ENCODE measurements at regions not wholly inside any gene's neighbourhood (a gene's known extent, or its start where the extent isn't known, plus 50 kb on each side); places are given as distances from the start of the nearest gene placed in this dataset.
"Not testable (repeated sequence)": the region's sequence is repeated elsewhere in the genome, so short reads cannot be mapped to it uniquely, and the experiment has no call there.

DNA sequence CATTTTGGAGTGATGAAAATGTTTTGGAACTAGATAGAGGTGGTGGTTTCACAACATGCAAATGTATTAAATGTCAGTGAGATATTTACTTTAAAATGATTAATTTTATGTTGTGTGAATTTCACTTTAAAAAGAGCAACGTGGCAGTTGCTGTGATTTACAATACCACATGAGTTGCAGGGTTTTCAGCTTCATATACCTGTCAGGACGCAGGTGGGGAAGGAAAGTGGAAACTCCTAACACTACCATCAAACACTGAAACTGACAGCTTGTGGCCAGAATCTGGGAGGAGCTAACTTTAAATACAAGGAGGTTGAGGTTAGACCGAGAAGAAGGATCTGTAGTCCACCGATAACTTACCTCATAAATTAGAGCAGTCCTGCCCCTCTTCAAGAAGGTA, 168.9 kb upstream of the TMEM72 start:
- DNase-seq (ENCODE audit: low spot score) = no peak

DNA sequence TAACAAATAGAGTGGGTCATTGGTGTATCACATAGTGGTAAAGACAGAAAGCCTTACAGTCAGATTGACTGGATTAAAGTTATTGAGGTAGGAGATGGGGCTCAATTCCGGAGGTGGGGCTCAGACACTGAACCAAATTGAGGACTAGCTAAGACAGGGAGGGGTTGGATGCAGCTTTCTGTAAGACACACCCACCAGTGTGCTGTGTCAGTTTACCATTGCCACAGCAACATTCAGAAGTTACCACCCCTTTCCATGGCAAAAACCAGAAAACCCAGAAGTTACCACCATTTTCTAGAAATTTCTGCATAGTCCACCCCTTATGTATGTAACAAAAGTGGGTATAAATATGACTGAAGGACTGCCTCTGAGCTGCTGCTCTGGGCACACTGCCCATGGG, 167.6 kb upstream of the TMEM72 start:
- no peak for DNase-seq (ENCODE audit: low spot score)

DNA sequence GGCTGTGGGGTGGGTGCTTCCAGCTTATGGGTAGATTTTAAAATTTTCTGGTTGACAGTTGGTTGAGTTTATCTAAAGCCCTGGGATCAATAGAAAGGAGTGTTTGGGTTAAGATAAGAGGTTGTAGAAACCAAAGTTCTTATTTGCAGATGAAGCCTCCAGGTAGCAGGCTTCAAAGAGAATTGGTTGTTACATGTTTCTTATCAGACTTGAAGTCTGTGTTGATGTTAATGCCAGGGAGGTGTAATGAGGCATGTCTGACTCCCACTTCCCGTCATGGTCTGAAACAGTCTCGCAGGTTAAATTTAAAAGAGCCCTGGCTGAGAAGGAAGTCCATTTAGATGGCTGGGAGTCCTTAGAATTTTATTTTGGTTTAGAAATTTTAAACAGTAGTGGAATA, 165.2 kb upstream of the TMEM72 start:
- DNase-seq (ENCODE audit: low spot score) = no peak

DNA sequence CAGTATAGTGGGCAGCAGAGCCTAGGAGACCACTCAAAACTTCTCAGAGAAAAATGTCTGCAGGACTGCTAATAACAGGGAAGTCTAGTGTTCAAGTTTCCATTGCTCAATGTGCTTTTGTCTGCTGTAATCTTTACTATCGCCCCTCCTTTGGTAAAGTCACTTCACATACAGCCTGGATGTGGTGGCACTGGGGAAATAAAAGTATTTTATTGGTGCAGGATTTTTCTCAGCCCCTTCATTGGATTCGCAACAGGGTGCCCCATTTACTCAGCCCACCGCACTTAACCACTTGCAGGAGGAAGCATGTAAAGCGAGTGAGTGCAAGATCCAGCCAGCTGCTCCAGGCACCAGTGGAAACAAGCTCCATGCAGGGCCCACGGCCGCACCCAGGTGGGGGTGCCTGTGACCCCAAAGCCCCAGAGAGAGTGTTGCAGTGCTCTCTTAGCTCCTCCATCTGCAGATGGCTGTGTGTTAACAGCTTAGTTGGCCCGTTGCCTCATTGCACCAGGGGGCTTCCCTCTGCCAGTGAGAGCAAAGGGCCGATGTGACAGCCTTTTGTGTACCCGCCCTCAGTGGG, 163.5 kb upstream of the TMEM72 start:
- DNase-seq (ENCODE audit: low spot score) = no peak

DNA sequence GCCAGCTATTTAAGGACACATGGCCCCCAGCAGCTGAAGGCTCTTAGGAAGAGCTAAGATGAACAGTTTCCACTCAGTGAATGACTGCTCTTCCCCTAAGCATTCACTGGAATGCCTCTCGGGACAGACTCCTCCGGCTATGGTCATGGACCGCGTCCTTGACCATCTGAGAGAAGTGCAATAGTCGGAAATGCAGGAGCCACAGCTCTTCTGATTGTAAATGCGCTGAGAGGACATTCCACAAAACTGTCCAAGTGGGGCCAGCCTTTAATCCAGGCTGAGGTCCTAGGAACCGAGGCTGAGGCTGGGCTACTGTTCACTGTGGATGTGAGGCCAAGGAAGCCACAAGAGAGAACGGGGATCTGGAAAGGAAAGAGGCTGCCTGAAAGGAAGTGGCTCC, 162.0 kb upstream of the TMEM72 start:
- no peak for DNase-seq (ENCODE audit: low spot score)

DNA sequence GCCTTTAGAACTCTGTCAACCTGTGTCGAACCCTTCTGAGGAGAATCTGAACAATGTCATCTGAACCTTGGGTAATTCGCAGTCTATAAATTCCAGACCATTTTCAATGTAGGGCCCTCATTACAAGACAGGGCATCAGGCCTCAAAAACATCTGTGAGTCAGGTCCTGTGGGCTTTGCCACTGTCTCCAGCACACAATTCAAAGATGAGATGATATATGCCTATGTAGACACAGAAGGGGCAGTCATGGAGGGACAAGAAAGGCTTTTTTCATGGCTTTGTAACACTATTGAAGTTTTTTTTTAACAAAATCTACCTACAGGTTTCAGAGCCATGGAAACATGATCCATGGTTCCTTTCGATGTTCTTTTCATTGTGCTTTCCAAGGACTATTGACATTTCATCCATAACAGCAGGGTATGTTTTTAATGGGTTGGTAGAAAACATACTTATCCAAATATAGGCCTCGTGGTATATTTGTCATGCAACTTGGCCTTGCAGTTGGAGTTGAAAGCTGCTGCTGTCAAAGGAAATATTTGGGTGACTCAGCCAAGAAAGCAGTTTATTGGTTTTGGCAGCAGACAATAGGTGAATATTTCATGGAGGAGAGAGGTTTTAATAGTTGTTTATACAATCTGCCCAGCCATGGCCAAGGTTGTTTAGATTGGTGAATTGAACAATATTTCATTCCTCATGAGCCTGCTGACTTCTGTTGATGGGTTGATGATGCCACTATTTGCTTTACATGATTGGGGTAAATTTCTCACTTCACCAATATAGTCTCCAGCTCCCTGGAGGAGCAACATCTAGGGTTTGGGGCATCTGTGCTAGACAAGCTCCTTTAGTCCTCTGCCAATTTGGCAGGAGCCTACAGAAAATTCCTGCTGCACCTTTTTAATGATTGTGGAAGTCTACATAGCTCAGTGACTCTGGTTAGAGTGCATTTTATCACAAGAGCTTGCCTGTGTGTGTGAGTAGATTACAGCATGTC, 158.4 kb upstream of the TMEM72 start:
- peak; percentile 94 for DNase-seq (ENCODE audit: low spot score)

DNA sequence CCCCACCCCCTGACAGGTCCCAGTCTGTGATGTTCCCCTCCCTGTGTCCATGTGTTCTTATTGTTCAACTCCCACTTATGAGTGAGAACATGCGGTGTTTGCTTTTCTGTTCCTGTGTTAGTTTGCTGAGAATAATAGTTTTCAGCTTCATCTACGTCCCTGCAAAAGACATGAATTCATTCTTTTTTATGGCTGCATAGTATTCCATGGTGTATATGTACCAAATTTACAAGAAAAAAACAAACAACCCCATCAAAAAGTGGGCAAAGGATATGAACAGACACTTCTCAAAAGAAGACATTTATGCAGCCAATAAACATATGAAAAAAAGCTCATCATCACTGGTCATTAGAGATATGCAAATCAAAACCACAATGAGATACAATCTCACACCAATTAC, 156.8 kb upstream of the TMEM72 start:
- DNase-seq (ENCODE audit: low spot score) = not testable (repeated sequence)

DNA sequence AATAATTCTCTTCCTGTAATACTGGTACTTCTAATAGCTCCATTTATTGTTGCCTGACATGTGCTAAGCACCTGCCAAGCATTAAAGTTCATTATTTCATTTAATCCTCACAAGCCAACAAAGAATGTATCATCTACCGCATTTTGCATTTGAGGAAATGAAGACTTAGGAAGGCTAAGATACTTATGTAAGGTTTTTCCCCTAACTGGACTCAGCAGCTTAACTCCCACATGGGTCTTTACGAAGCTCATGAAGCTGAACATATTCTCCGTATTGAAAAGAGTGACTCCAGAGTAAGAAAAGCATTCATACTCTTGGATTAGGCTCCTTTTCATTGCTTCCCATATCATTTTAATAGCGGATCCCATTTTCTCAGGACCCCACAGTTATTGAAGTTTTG, 155.7 kb upstream of the TMEM72 start:
- DNase-seq (ENCODE audit: low spot score) = no peak

DNA sequence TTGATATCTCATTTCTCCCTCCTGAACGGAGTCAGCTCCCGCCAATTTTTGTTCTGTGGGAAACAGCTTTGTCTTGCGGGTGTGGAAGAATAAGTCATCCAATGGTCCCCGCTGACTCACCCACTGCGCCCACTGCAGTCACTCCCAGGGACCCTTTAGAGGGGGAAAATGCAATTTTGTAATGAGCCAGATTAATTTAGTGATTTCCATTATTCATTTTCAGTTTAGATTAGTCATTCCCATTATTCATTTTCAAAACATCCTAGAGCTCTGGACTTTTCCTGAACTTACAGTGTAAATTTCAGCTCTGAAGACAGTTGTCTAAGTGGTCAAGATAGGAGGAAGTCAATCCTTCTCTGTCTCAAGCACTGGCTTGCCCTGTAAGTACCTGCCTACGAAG, 154.9 kb upstream of the TMEM72 start:
- DNase-seq (ENCODE audit: low spot score) = no peak

DNA sequence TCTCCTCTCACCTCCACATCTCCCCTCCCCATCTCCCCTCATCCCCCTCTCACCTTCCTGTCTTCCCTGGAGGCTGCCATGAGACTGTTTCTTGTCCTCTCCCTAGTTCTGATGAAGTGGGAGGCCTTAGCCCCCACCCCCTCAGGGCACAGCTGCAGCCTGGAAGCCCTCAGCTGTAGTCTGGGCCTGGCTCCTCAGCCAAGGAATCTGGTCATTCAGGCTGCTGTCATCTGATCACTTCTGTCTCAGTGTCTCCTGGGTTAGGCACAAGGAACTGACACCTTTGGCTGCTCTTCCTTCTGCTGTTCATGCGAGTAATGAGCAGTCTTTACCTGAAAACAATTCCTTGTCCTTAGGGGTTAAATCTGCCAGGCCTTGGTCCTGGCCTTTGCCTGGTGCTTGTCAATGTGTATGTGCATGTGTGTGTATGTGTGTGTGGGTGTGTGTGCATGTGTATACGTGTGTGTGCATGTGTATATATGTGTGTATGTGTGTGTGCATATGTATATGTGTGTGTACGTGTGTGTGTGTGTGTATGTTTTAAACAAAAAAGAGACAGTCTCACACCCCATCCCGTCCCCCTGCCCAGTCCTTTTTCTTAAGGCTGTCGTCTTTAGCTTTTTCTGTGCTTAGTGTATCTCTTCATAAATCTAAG, 153.5 kb upstream of the TMEM72 start:
- no peak for DNase-seq (ENCODE audit: low spot score)

DNA sequence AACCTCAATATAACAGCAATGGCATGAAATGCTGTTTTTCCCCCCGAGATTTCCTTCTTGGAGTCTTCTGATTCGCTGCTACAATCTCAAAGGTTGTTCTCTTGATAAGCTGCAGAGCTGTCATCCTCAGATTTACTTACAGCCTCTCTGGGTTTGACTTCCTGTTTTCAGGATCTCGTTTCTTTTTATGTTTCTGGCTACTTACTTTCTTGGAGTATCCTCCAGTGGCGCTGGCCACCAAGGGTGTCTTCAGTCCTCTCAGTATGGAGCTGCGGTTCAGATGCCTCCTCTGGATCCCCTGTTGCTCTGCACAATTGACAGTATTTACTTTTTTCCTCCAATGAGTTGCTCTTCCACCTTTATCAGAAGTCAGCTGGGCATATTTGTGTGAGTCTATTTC, 152.0 kb upstream of the TMEM72 start:
- DNase-seq (ENCODE audit: low spot score) = no peak

DNA sequence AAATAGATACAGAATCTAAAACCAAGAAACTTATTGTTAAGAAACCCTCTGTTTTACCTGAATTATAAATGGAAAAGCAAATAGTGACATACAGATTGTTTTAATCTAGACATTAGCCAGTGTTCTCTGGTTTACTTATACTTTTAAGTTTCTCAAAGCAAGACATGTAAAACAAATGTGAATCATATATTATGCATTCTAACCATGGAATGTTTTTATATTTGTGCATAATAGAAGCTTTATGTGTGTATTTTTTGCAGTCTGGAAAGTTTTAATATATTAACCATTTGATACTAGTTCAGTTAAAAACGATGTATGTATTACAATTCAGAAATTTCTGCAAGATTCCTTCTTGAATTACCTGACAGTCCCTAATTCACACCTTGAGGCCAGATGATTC, 150.6 kb upstream of the TMEM72 start:
- no peak for DNase-seq (ENCODE audit: low spot score)

DNA sequence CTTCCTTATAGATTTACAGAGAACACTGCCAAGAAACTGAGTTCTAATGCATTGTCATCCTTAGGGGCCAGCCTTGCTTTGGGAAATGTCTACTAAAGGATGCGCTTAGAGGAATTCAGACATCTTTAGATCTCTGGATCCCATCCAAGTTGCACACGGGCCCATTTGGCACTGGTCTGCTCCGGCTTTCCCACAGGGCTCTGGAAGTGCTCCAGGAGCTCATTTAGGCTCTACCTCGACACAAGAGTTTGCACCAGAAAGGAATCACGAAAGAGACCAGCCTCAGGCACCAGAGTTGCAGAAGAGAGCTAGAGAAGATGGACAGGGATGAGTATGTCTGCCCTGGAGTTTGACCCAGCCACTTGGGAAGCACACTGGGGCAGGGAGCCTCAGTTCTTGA, 150.1 kb upstream of the TMEM72 start:
- DNase-seq (ENCODE audit: low spot score) = peak; percentile 16

DNA sequence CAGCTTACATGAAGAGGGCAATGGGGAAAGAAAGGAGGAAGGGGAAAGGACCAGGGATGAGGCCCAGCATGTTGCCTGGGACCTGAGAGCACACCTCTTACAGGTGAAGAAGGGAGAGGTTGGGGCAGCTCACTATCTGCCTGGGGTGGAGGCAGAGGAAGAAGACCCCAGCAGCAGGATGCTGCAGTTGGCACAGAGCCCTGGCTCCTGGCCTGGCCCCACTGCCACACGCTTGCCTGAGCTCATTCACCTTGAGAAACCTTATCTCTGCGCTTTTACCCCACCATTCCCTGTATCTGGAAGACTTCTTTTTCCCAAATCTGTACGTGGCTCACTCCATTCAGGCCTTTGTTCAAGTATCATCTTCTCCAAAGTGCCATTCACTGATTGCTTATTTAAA, 147.8 kb upstream of the TMEM72 start:
- no peak for DNase-seq (ENCODE audit: low spot score)

DNA sequence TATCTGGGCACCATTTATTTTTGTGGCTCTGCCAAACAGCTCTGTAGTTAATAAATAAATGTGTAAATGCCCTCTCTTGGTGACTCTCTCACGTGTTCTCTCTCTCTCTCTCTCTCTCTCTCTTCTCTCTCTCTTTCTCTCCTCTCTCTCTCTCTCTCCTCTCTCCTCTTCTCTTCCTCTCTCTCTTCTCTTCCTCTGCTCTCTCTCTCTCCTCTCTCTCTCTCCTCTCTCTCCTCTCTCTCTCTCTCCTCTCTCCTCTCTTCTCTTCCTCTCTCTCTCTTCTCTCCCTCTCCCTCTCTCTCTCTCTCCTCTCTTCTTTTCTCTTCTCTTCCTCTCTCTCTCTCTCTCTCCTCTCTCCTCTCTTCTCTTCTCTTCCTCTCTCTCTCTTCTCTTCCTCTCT, 145.8 kb upstream of the TMEM72 start:
- DNase-seq (ENCODE audit: low spot score) = no peak

DNA sequence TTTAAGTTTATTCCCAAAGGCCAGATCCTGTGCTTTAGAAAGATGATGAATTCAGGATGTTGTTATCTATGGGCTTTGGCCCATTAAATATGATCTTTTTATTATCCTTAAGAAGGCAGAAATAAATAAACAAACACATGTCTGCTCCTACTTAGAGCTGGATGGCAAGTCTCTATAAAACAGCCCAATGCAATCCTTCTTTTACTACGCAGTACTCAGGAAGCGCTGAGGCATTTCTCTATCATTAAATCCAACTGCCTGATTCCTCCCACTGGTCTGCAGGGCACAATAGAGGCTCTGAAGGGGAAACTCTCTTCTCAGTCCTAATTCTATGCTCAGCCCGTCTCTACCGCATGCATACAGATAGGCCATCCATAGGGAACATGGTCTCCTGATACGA, 144.5 kb upstream of the TMEM72 start:
- DNase-seq (ENCODE audit: low spot score) = no peak

DNA sequence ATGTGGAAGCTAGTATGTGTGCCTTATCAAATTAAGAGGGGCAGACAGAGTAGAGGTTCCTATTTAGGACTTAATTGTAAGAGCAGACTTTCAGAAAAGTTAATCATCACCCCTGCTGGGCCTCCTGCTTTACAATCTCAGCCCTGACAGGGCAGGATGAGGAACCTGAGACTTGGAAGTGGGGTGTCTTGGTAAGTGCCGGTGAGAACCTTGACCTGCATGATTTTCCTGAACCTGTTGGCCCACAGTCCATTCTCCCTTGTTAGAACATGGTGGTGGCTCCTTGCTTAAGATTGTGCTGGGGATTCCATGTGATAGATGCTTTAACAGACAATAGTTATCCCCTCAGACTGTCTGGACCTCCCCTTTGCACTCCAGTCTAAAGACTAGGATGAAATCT, 141.7 kb upstream of the TMEM72 start:
- DNase-seq (ENCODE audit: low spot score) = no peak

DNA sequence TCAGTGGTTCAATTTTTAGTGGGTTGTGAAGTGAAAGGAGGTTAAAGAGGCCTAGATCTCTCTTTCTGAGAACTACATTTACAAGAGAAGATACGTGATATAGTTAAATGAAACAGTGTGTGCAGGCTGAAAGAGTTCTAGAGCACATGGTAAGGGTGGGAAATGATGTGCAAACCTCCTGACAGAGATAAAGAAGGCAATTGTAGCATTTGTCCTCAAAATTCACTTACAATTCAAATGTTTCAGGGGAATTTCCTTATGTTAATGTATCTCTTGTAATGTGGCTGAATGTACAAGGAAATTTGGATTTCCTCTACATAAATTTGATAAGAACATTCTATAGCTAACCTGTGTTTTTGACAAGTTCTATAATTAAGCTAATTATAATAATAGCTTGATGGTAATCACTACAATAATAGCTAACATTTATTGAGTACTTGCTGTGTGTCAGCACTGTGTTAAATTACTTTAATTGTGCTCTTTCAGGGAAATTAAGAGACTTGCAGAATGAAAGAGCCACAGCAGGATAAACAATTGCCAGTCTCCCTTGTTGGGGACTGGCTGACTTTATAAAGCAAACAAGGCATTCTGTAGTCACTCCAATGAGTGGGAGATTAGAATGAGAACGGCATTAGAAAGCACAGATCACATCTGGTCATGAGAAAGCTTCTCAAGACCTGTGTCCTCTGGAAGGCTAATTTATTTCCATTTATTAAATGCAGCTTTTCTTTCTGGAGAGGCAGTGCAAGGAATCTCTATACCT, 139.7 kb upstream of the TMEM72 start:
- DNase-seq (ENCODE audit: low spot score) = no peak

DNA sequence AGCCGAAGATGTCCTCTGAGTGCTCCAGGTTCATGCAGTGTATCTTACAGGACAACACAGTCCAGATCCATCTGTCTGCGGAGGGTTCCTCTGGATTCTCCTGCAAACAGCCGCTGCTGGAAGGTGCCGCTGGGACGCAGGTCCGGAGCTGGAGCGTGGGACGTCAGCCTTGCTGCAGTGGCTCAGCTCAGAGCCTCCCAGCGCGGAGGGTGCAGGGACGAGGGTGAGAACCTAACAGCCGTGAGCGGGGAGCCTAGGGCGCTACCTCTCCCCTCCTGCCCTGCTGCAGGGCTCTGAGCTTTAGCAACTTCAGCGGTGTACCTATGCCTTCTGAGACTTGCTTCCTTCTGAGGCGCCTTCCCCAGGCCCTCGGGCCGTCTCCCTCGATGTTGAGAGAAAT, 137.6 kb upstream of the TMEM72 start:
- no peak for DNase-seq (ENCODE audit: low spot score)

DNA sequence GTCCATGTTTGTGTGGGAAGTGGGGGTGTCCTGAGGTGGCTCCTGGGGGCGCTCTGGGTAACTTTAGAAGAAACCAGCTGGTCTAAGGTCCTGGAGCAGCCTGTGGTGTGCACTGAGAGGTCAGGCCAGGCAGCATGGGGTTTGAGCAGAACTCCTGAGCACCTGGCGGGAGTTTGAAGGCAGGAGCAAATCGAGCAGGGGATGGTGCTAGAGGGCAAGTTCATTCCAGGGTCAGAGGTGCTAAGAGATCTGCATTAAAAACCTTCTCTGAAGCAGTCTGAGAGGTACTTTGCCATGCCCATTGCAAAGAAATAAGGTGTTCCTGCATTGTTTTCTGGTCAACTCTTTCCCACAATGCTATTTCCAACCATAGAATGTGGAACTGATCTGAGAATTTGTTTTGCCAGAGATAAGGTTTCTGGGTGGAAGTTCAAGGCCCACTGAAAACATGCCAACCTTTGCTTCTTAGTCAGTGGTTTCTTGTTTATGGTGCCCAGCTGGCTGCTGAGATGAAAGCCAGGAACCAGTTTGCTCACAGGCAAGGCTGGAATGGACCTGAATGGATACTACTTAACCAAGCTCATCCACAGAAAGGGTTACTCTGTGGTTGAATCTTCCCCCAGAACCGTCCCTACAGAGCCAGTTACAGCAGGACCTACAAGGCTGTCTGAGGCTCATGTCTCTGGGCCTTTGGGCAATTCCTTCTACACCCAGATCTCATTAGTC, 136.3 kb upstream of the TMEM72 start:
- DNase-seq (ENCODE audit: low spot score) = peak; percentile 68

DNA sequence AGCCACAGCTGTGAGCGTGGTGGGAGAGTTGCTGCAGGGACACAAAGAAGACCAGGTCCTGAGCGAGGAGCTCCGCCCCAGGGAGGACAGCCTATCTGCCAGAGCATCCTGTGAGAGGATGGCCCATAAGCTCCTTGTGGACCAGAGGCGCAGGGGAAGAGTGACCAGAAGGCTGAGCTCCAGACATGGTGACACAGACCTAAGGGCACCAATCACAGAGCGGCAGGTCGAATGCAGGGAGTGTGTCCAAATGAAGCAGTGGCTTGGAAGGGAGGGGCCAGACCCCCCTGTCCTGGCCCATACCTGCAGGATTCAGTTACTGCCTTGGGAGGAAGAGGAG, 135.8 kb upstream of the TMEM72 start:
- no peak for DNase-seq (ENCODE audit: low spot score)

DNA sequence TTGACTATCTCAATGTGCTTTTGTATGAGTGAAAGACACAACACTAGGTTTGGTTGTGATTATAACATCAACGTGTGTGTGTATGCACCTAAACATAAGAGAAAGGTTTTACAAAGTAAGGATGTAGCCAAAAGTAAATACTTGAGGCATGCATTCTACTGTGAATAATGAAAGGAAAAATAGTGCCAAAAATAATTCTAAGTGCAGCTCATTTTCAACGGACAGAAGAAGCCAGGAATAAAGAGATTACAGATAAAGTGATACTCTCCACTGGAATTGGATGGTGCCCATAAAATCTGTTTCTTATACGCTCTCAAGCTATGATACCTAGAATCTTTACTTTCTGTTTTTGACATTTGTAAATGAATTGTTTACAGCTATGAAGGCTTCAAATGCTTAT, 135.0 kb upstream of the TMEM72 start:
- DNase-seq (ENCODE audit: low spot score) = no peak
